IPS DF 4.7 (cell line): ENCODE measurements at regions not wholly inside any gene's neighbourhood (a gene's known extent, or its start where the extent isn't known, plus 50 kb on each side); places are given as distances from the start of the nearest gene placed in this dataset.

ENCODE experiments used
- DNase-seq: peaks from one replicate; pipeline ENCODE4 v3.0.0-alpha.2; 2013; ENCODE audit warnings: low spot score; ENCODE audit errors: extremely low read depth

- no peak for DNase-seq
Observed at GRCh38 chr14:55734731-55735130, 154.7 kb downstream of the KTN1 start.

- no peak for DNase-seq
Observed at GRCh38 chr14:55739967-55740648, 160.1 kb downstream of the KTN1 start.

GRCh38 chr14:55740649-55740989 lies 160.6 kb downstream of the KTN1 start:
- DNase-seq, result no peak

- no peak for DNase-seq
Observed at GRCh38 chr14:55741240-55741639, 161.2 kb downstream of the KTN1 start.

GRCh38 chr14:55743551-55743950 lies 163.5 kb downstream of the KTN1 start:
- no peak for DNase-seq

GRCh38 chr14:55744321-55744720 lies 164.3 kb downstream of the KTN1 start:
- no peak for DNase-seq

GRCh38 chr14:55745906-55746305 lies 165.9 kb downstream of the KTN1 start:
- DNase-seq, result no peak

- no peak for DNase-seq
Observed at GRCh38 chr14:55746558-55746957, 166.6 kb downstream of the KTN1 start.

GRCh38 chr14:55747186-55747585 lies 167.2 kb downstream of the KTN1 start:
- no peak for DNase-seq

GRCh38 chr14:55749201-55749812 lies 169.3 kb downstream of the KTN1 start:
- no peak for DNase-seq

- no peak for DNase-seq
Observed at GRCh38 chr14:55749946-55750345, 169.9 kb downstream of the KTN1 start.

- peak; percentile 38 for DNase-seq
Observed at GRCh38 chr14:55752580-55753390, 172.8 kb downstream of the KTN1 start.

- no peak for DNase-seq
Observed at GRCh38 chr14:55754471-55754870, 174.5 kb downstream of the KTN1 start.

GRCh38 chr14:55754871-55755270 lies 174.9 kb downstream of the KTN1 start:
- DNase-seq, result no peak

- no peak for DNase-seq
Observed at GRCh38 chr14:55756078-55756477, 176.1 kb downstream of the KTN1 start.

- no peak for DNase-seq
Observed at GRCh38 chr14:55756557-55756956, 176.6 kb downstream of the KTN1 start.

GRCh38 chr14:55758796-55759195 lies 178.8 kb downstream of the KTN1 start:
- DNase-seq, result no peak

GRCh38 chr14:55760789-55761566 lies 181.0 kb downstream of the KTN1 start:
- DNase-seq, result no peak

GRCh38 chr14:55761651-55762050 lies 181.6 kb downstream of the KTN1 start:
- DNase-seq, result no peak

GRCh38 chr14:55762595-55763232 lies 182.7 kb downstream of the KTN1 start:
- no peak for DNase-seq

- no peak for DNase-seq
Observed at GRCh38 chr14:55764784-55765183, 184.8 kb downstream of the KTN1 start.
